NT2/D1 (cell line): ENCODE measurements at regions not wholly inside any gene's neighbourhood (a gene's known extent, or its start where the extent isn't known, plus 50 kb on each side); places are given as distances from the start of the nearest gene placed in this dataset.
"Not testable (repeated sequence)": the region's sequence is repeated elsewhere in the genome, so short reads cannot be mapped to it uniquely, and the experiment has no call there.

Source experiments
- DNase-seq: peaks from one replicate; pipeline ENCODE4 v3.0.0-alpha.2; 2011; ENCODE audit warnings: low read depth, low spot score
- H3K27me3 ChIP-seq: 2 replicates; pipeline ENCODE4 v1.6.0; 2011; ENCODE audit warnings: mild to moderate bottlenecking; ENCODE audit not compliant: insufficient read length, insufficient read depth
- H3K36me3 ChIP-seq: 2 replicates; pipeline ENCODE4 v1.6.1; 2011; ENCODE audit warnings: mild to moderate bottlenecking, low read length, mixed read lengths; ENCODE audit not compliant: insufficient read depth, insufficient read length
- H3K4me1 ChIP-seq: 2 replicates; pipeline ENCODE4 v1.5.1; 2011; ENCODE audit not compliant: insufficient read depth, insufficient read length
- H3K4me3 ChIP-seq: 2 replicates; pipeline ENCODE4 v1.5.1; 2011; ENCODE audit warnings: low read depth; ENCODE audit not compliant: insufficient read length
- H3K9ac ChIP-seq: 2 replicates; pipeline ENCODE4 v1.6.0; 2011; ENCODE audit warnings: low read depth; ENCODE audit not compliant: insufficient read length
- H3K9me3 ChIP-seq: 2 replicates; pipeline ENCODE4 v1.5.1; 2011; ENCODE audit warnings: mild to moderate bottlenecking, low read length; ENCODE audit not compliant: insufficient read depth
- SUZ12 ChIP-seq: IDR thresholded peaks from 2 replicates; pipeline ENCODE4 v1.6.1; 2011; ENCODE audit not compliant: insufficient read length, insufficient read depth; ENCODE audit errors: extremely low read depth
- YY1 ChIP-seq: IDR thresholded peaks from 2 replicates; pipeline ENCODE4 v1.6.1; 2011; ENCODE audit not compliant: insufficient read length, insufficient read depth
- ZNF274 ChIP-seq: IDR thresholded peaks from 2 replicates; pipeline ENCODE4 v1.6.1; 2011; ENCODE audit warnings: mild to moderate bottlenecking, low read depth, low read length

DNA sequence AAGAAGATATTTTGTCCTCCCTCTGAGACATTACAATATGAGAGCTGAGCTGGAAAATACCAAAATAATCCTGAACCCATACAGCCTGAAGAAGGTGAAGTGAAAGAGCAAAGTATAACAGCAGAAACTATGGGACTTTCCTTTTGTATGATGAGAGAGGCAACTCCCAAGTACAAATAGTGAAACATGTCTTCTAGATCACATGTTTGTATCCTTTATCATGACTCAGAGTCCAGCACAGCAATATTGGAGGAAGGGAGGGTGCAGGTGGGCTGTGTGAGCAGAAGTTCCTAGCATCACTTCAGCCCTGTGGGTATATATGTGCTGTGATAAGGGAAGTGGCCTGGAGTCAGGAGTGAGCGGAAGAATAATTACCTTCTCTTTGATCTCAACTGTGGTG, 265.6 kb upstream of the NRXN1 start:
- no peaks in the 10 kb centered on the region for H3K36me3 ChIP-seq
- TF ChIP-seq YY1 (no peak), SUZ12 (no peak), ZNF274 (no peak)
- DNase-seq, result no peak
- H3K4me3 ChIP-seq, result no peak overlapping the region
- no peaks in the 10 kb centered on the region for H3K9me3 ChIP-seq
- no peaks in the 10 kb centered on the region for H3K27me3 ChIP-seq
- H3K4me1 ChIP-seq, result no peaks in the 10 kb centered on the region
- H3K9ac ChIP-seq, result no peak overlapping the region

DNA sequence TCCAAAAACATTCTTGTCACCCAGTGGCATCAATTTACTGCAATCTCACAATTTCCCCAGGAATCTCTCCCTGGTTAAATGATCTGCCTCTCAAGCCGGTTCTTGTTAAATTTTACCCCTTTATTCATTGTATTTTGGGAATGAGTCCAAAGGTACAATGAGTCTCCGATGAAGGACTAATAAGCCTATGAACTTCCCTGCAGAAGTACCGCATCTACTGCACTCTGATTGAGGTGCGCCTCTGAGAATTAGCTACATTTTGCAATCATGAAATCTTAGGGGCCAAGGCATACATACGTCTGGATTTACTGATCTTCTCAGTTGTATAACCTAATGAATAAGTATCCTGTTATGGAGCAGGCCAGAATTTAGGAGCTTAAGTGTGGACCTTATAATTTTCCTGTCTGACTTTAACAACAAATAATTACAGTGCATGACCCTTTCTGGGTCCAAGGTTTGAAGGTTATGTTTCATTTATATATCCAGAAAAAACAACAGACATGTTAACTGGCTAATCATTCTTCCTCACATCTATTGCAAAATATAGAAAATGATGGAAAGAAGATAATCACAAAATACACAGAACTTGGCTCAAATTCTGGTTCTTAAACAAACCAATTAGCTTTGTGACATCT, 261.8 kb upstream of the NRXN1 start:
- no peak for DNase-seq
- Histone ChIP-seq H3K9ac (no peak overlapping the region), H3K36me3 (no peaks in the 10 kb centered on the region), H3K4me3 (no peak overlapping the region), H3K9me3 (no peaks in the 10 kb centered on the region), H3K4me1 (no peaks in the 10 kb centered on the region), H3K27me3 (no peaks in the 10 kb centered on the region)
- TF ChIP-seq ZNF274 (no peak), YY1 (no peak), SUZ12 (no peak)

DNA sequence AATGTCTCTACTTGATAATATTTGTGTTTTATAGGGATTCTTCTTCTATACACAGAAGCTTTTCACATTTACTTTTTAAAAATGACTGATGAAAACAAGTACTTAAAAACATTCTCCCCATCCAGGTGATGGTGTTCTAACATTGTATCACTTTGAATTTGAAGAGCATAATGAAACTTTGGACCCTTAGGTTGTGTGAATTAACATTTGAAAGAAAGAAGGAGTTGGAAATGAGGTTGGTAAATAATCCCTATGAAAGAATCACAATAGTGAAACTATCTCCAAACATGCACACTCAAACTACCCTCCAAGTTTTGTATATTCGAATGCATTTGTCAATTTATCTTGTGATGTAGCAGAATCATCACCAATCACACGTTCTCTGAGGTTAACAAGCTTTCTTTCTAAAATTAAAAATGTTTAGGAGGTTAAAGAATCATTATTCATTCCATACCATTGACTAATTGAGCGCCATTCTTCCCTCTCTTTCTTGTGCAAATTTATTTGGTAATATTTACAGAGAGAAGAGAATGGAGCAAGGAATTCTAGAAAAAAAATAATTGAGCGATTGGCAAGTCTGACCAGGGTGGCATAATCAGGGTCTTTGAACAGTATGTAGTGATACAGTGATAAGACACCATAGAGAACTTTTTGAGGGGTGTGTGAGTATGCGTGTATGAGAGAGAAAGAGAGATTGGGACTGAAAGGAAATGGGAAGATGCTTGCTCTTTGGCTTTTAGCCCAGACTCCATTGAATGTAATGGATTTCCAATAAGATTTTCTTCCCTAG, 260.0 kb upstream of the NRXN1 start:
- H3K27me3 ChIP-seq, result no peaks in the 10 kb centered on the region
- no peak for DNase-seq
- H3K9ac ChIP-seq, result no peak overlapping the region
- H3K4me3 ChIP-seq, result no peak overlapping the region
- H3K36me3 ChIP-seq, result no peaks in the 10 kb centered on the region
- H3K4me1 ChIP-seq, result no peaks in the 10 kb centered on the region
- H3K9me3 ChIP-seq, result no peaks in the 10 kb centered on the region
- TF ChIP-seq SUZ12, result no peak
- TF ChIP-seq YY1, result no peak
- no peak for TF ChIP-seq ZNF274

DNA sequence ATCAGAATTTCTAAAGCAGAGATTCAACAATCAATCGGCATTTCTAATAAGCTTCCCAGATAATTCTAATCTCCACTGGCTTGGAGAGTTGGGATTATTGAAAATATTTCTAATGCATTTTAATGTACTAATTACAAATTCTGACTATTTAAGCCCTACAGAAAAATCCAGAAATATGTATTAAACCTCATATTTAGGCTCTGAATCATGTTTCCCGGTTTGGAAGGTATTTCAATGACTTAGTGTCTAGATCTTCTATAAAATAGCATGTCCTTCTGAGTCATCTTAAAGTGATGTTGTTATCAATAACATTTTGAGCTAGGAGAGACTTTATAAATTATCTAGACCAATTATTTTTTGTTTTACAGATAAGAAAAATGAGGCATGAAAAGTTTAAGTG, 258.8 kb upstream of the NRXN1 start:
- no peak for DNase-seq
- Histone ChIP-seq H3K4me1 (no peaks in the 10 kb centered on the region), H3K9me3 (no peaks in the 10 kb centered on the region), H3K27me3 (no peaks in the 10 kb centered on the region), H3K4me3 (no peak overlapping the region), H3K36me3 (no peaks in the 10 kb centered on the region), H3K9ac (no peak overlapping the region)
- TF ChIP-seq ZNF274 (no peak), SUZ12 (no peak), YY1 (no peak)

DNA sequence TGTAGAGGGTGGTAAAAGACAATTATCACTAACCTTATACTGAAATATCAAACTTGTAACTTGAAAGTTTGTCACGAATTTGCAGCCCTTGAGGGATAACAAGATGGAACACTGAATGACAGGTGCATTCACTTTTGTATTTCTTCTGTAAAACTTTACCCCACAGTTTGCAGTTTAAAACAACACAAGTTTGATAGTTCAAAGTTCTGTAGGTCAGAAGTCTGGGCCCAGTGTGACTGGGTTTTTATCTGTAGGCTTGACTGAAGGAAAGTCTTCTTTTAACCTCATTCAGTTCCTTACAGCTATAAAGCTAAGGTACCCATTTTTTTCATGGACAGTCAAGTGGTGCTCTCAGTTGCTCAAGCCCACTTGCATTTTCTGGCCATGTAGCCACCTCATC, 257.1 kb upstream of the NRXN1 start:
- DNase-seq, result no peak
- TF ChIP-seq ZNF274, result no peak
- TF ChIP-seq YY1, result no peak
- no peak for TF ChIP-seq SUZ12
- H3K4me1 ChIP-seq, result no peaks in the 10 kb centered on the region

DNA sequence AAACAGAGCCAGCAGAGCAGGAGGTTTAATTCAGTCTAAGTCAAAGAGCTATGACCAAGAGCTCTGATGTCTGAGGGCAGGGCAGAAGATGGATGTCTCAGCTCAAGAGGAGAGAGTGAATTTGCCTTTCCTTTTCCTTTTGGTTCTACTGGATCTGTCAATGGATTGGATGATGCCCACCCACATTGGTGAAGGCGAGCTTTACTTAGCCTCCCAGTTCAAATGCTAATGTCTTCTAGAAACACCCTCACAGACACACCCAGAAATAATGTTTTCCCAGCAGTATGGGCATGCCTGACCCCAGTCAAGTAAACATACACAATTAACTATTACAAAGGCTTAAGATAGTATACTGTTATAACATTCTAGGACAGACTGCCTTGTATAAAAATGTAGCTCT, 236.3 kb upstream of the NRXN1 start:
- no peak for DNase-seq
- Histone ChIP-seq H3K4me3 (no peak overlapping the region), H3K9me3 (no peaks in the 10 kb centered on the region), H3K27me3 (no peaks in the 10 kb centered on the region), H3K36me3 (no peaks in the 10 kb centered on the region), H3K9ac (no peak overlapping the region), H3K4me1 (no peaks in the 10 kb centered on the region)
- TF ChIP-seq YY1 (no peak), ZNF274 (no peak), SUZ12 (no peak)

More for the DNA sequence above, 257.1 kb upstream of the NRXN1 start:
- Histone ChIP-seq H3K4me3 (no peak overlapping the region), H3K9ac (no peak overlapping the region), H3K9me3 (no peaks in the 10 kb centered on the region), H3K27me3 (no peaks in the 10 kb centered on the region), H3K36me3 (no peaks in the 10 kb centered on the region)

DNA sequence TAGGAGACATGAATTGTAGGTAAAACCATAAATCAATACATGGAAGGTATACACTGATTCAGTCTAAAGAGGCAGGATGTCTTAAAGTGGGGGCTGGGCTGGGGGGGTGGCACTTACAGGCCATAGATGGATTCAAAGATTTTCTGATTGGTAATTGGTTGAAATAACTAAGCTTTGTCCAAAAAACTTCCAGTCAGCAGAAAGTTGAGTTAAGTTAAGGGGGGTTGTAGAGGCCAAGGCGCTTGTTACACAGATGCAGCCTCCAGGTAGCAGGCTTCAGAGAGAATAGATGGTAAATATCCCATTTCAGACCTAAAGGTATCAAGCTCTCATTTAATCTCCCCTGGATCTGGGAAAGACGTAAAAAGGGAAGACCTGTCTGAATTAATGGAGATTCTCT, 233.6 kb upstream of the NRXN1 start:
- Histone ChIP-seq H3K9ac (no peak overlapping the region), H3K4me1 (no peaks in the 10 kb centered on the region), H3K9me3 (no peaks in the 10 kb centered on the region), H3K4me3 (no peak overlapping the region), H3K27me3 (no peaks in the 10 kb centered on the region), H3K36me3 (no peaks in the 10 kb centered on the region)
- TF ChIP-seq YY1, result no peak
- DNase-seq, result no peak

DNA sequence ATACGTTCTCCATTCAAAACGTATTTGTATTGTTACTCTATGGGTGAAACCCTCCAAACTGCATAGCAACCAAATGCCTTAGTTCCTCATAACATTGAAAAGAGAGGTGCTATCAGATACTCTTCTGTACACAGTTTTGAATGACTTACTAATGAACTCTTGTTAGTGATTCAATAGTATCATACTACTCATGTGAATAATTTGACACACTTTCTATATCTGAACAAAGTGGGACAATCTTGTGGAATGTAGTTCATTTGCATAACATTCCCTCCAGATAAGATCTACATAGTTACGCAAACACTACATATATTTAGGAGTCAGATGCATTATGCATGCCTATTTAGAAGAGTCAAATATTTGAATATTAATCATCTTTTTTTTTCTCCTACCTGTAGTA, 232.0 kb upstream of the NRXN1 start:
- no peak for DNase-seq
- Histone ChIP-seq H3K4me1 (no peaks in the 10 kb centered on the region), H3K9ac (no peak overlapping the region), H3K4me3 (no peak overlapping the region), H3K36me3 (no peaks in the 10 kb centered on the region), H3K9me3 (no peaks in the 10 kb centered on the region), H3K27me3 (no peaks in the 10 kb centered on the region)
- no peak for TF ChIP-seq YY1
- no peak for TF ChIP-seq ZNF274
- no peak for TF ChIP-seq SUZ12

DNA sequence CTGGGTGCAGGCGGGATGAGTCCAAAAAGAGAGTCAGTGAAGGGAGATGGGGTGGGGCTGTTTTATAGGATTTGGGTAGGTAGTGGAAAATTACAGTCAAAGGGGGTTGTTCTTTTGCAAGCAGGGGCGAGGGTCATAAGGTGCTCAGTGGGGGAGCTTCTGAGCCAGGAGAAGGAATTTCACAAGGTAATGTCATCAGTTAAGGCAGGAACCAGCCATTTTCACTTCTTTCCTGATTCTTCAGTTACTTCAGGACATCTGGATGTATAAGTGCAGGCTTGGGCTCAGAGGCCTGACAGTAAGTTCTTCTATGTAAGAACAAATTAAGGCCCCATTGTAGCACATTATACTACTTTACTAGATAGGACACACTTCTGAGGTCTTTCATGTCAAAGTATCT, 231.2 kb upstream of the NRXN1 start:
- not testable (repeated sequence) for H3K36me3 ChIP-seq, DNase-seq, H3K9ac ChIP-seq, H3K9me3 ChIP-seq, H3K4me3 ChIP-seq, H3K27me3 ChIP-seq, H3K4me1 ChIP-seq
